Gastroesophageal sphincter (tissue), 3 donors: ENCODE measurements at regions not wholly inside any gene's neighbourhood (a gene's known extent, or its start where the extent isn't known, plus 50 kb on each side); places are given as distances from the start of the nearest gene placed in this dataset.

ENCODE experiments used
- CTCF ChIP-seq, 4 experiments: fragments of 200-600 bp in 2 of 4; fragments of 450-650 bp in 2 of 4; sonication (generic) in 1 of 4; IDR thresholded peaks; one replicate each; pipeline ENCODE4 v1.5.1; 2017 to 2019; ENCODE audit warnings: antibody characterized with exemption in 4 of 4, mild to moderate bottlenecking in 2 of 4, moderate library complexity in 2 of 4
- EP300 ChIP-seq: sonication (generic); formaldehyde crosslinking; IDR thresholded peaks from one replicate; pipeline ENCODE4 v1.6.1; 2017; ENCODE audit warnings: antibody characterized with exemption, mild to moderate bottlenecking
- POLR2A ChIP-seq, 2 donors: fragments of 450-650 bp; IDR thresholded peaks; one replicate each; pipeline ENCODE4 v1.6.1; 2017; ENCODE audit warnings: antibody characterized with exemption in 2 of 2, mild to moderate bottlenecking in 2 of 2, moderate library complexity in 1 of 2
- POLR2AphosphoS5 ChIP-seq: sonication (generic); formaldehyde crosslinking; IDR thresholded peaks from one replicate; pipeline ENCODE4 v1.6.1; 2017; ENCODE audit warnings: antibody characterized with exemption

- TF ChIP-seq CTCF (IDR thresholded peaks at IDR 0.05), result no peak
- TF ChIP-seq POLR2AphosphoS5, result no peak
- TF ChIP-seq POLR2A (IDR thresholded peaks at IDR 0.05), result no peak
- TF ChIP-seq EP300, result no peak
Observed at GRCh38 chr7:51706851-51707250, 390.2 kb upstream of the COBL start.
